Astrocyte of the hippocampus (primary cell): ENCODE measurements at regions not wholly inside any gene's neighbourhood (a gene's known extent, or its start where the extent isn't known, plus 50 kb on each side); places are given as distances from the start of the nearest gene placed in this dataset.
"Not testable (repeated sequence)": the region's sequence is repeated elsewhere in the genome, so short reads cannot be mapped to it uniquely, and the experiment has no call there.

Source experiments
- DNase-seq: peaks from one replicate; pipeline ENCODE4 v3.0.0; 2011; ENCODE audit warnings: low read depth, low spot score

- DNase-seq, result no peak
Measured at GRCh38 chr17:68097161-68097805, 61.7 kb downstream of the KPNA2 start.

- DNase-seq, result not testable (repeated sequence)
Measured at GRCh38 chr17:68099341-68099753, 63.8 kb downstream of the KPNA2 start.

DNA sequence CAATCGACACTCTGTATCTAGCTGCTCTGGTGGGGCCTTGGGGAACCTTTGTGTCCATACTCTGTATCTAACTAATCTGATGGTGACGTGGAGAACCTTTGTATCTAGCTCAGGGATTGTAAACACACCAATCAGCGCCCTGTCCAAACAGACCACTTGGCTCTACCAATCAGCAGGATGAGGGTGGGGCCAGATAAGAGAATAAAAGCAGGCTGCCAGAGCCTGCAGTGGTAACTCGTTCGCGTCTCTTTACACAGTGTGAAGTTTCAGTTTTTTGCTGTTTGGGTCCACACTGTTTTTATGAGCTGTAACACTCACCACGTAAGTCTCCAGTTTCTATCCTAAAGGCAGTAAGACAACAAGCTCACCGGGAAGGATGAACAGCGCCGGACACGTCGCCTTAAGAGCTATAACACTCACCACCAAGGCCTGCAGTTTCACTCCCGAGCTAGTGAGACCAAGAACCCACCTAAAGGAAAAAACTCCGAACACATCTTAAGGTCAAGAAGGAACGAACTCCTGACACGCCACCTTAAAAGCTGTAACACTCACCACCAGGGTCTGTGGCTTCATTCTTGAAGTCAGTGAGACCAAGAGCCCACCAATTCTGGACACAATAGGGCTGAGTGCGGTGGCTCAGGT is 64.6 kb downstream of the KPNA2 start:
- DNase-seq, result no peak

GRCh38 chr17:68101075-68101986 is 65.8 kb downstream of the KPNA2 start:
- DNase-seq, result peak; percentile 97

DNA sequence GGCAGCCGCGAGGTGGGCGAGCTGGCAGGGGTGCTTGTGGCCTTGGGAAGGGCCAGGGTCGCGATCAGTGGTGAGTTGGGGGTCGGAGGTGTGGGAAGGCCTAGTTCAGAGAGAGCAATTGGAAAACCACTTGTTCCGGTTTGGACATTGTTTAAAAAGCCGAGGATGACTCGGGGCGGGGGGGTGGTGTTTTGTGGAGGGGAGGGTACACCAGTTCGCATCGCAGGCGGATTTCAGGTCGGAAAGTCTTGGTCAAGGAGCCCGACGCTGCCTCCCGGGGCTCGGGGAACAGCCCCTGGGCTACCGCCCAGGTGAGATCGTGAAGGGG is 66.4 kb downstream of the KPNA2 start:
- no peak for DNase-seq

GRCh38 chr17:68102318-68102758 is 66.8 kb downstream of the KPNA2 start:
- peak; percentile 23 for DNase-seq

DNA sequence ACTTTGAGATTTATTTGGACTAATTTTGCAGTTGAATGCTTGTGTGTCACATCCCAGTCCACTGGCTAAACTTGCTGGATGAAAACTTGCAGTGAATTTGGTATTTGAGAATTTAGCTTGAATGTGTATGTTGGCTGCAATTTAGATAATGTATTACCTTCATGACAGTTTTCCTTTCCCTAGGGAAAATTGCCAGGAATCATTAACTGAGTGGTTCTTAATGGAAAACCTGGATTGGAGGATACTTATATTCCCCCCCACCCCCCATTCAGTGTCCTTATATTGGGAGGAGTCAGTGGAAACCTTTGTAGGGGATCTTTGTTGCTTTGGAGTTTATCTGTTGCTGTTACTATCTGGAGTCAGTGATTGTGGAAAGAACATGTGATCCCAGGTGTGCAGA is 67.6 kb downstream of the KPNA2 start:
- no peak for DNase-seq

DNA sequence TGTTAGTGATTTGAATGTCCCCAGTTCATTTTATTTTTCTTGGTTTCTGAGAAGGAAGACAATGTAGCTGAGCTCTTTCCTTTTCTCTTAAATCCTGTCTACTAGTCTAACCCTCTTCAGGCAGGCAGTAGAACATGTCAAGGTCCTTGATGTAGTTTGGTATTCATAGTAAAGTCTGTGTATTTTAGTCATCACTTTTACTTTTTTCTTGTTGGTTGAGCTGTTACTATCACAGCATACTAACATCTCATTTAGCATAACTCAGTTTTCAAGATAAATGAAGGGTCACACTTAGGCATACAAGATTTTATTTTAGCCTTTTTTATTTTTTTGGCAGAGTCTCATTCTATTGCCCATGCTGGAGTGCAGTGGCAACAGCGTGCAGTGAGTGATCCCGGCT is 70.5 kb downstream of the KPNA2 start:
- DNase-seq, result no peak

DNA sequence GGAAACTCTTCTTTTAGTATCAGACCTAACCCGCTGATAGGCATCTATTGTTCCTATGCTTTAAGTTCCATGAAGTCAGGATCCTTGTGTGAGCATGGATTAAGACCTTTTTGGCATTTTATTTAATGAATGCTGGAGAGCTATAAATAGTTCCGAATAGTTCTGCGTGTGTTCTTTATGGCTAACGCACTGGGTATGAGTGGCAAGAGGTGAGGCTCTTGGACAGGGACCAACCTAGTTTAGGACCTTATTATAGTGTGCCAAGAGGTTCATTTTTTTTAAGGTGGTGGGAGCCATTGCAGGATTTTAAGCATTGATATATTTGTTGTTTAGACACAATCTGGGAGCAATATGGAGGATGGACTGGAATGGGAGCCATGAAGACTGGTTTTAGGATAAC is 71.8 kb downstream of the KPNA2 start:
- no peak for DNase-seq

DNA sequence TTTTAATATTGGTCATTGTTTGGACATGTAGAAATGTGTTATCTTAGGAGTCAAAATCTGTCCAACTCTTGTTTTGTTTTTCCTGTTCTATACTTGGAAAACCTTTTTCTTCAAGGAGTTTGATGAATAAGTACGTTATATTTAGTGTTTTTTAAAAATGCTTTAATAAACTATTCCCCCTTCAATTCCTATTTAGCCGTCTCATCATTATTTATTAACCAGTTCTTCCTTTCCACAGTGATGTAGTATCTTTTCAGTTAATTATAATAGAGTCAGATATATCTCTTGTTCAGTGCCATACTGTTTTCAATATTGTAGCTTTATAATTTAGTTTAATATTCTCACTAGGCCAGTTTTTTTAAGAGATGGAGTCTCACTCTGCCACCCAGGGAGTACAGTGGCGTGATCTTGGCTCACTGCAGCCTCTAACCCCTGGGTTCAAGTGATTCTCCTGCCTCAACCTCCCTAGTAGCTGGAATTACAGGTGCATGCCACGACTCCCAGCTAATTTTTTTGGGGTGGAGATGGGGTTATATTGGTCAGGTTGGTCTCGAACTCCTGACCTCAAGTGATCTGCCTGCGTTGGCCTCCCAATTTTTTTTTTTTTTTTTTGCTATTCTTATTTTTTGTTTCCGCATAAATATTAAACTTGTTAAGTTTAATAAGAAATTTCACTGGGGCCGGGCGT is 72.9 kb downstream of the KPNA2 start:
- DNase-seq, result no peak

- not testable (repeated sequence) for DNase-seq
Measured at GRCh38 chr17:68109404-68109803, 73.9 kb downstream of the KPNA2 start.

DNA sequence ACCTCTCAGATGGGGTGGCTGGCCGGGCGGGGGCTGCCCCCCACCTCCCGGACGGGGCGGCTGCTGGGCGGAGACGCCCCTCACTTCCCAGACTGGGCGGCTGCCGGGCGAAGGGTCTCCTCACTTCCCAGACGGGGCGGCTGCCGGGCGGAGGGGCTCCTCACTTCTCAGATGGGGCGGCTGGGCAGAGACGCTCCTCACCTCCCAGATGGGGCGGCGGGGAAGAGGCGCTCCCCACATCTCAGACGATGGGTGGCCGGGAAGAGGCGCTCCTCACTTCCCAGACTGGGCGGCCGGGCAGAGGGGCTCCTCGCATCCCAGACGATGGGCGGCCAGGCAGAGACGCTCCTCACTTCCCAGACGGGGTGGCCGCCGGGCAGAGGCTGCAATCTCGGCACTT is 80.7 kb downstream of the KPNA2 start:
- not testable (repeated sequence) for DNase-seq

DNA sequence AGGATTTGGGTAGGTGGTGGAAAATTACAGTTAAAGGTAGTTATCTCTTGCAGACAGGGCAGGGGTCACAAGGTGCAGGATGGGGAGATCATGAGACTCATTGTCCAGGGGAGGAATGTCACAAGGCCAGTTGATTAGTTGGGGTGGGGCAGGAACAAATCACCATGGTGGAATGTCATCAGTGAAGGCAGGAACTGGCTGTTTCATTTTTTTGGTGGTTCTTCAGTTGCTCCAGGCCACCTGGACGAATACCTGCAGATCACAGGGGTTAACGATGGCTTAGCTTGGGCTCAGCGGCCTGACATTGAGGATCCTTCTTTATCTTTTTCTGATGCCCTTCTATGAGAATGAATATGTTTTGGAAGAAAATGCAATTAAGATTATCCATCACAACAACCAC is 87.1 kb downstream of the KPNA2 start:
- no peak for DNase-seq

- DNase-seq, result peak; percentile 75
Measured at GRCh38 chr17:68125111-68125870, 89.8 kb downstream of the KPNA2 start.

GRCh38 chr17:68127914-68128313 is 92.4 kb downstream of the KPNA2 start:
- DNase-seq, result no peak

DNA sequence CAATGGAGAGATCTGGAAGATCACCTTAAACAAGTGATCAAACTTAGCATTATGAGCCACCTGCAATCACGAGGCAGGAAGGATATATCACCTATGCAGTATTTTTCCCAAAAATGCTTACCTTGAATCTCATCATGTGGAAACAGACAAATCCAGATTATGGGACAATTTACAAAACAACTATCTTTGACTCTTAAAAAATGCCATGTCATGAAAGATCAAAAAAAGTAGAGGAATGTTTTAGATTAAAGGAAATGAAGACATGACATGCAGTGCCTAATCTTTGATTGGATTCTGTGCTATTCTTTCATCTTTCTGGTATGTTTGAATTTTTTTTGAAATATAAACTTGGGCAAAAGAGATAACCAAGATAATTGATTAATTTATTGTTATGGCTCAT is 95.9 kb downstream of the KPNA2 start:
- DNase-seq, result no peak

DNA sequence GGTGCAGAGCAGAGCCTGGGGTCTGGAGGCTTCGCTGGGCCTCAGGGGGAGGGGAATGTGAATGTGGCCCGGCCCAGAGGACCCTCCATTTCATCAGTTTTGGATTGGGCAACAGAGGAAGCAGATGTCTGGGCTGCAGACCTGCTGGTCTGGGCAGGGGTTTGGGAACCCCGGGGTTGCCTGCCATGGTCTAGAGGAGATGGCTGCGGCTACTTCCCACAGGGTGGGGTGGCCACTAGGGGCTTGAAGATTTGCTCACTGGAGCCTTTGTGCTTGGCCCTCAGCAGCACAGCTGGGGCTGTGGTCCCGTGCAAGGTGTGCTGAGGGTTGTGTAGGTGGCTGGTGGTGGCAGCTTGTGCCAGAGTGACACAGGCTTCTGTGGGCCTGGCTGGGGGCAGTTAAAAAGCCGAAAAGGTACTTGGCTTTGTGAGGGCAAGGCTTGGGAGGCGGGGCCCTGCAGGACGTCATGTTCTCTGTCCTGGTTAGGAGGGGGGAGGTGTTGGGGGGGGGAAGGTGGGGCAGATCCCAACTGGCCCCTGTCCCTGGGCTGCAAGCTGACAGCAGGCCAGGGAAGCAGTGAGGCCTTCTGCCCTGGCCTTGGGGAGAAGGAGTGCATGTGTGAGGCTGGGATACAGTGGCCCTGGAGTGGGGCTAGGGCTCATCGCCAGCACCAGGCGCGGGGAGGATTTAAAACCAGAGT is 98.0 kb downstream of the KPNA2 start:
- no peak for DNase-seq

GRCh38 chr17:68134046-68134637 is 98.6 kb downstream of the KPNA2 start:
- no peak for DNase-seq

DNA sequence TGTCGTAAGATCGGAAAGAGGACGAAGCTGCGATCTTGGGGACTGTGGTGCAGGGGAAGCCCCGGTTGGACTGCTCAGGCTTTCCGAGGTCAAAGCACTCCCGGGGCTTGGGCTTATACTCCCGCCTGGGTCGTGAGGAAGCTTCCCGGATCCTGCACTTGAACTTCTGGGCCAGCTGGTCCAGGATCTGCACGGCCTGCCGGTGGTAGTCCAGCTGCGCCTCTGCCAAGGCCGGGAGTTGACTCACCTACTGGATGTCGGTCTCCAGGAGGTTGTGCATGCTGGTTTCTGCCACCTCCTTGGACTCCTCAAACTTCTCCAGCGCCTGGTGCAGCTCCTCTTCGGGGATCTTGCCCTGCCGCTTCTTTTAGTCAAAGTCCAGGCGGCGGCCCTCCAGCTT is 99.2 kb downstream of the KPNA2 start:
- DNase-seq, result no peak

DNA sequence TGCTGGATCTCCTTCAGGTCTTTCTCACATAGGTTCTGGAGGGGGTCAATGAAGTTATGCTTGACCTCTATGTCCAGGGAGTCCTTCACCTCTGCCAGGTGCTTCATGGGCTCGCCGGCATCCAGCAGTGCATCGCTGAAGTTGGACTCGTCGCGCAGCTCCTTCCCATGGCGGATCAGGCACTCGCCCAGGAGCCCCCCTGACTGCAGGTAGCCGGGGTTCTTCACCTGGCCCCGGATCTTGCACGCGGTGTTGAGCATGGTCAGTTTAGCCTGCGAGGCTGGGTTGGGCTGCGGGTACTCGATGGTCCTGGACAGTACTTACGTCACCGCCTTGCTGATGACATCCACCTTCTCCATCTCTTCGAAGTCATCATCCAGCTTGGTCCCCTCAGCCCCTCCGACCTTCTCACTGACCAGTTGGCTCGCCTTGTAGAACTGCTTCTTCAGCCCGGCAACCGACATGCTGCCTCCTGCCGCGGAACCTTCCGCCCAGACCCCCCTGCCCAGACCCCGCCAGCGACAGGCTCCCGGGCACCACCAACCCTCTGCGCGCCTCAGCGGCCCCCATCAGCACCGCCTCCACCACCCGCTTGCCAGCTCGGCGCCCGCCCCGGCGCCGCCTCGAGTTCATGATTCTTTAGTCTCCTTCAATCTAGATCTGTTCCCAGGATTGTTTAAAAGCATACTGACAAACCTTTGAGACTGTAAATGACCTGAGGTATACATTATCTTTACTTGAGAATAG is 99.8 kb downstream of the KPNA2 start:
- DNase-seq, result no peak
